ENCODE measurements at regions not wholly inside any gene's neighbourhood (a gene's known extent, or its start where the extent isn't known, plus 50 kb on each side); places are given as distances from the start of the nearest gene placed in this dataset.
A peak's percentile ranks its signal among the peaks of the same experiment; 100 is the strongest.

GRCh38 chr12:79508622-79509021 is 182.1 kb downstream of the PAWR start:
- FAIRE-seq = no peak
- no peaks in the 10 kb centered on the region for H3K36me3 ChIP-seq (replicated peaks in 1 of 2; ENCODE audit: control insufficient read depth in 1 of 2, insufficient read depth in 2 of 2, low read length in 2 of 2)
- no TSS peak for BruUV-seq (replicated peaks)
- TF ChIP-seq STAG1 (CRISPR knock-in tag; IDR thresholded peaks at IDR 0.05) (peak; percentile 49), ZNF180 (CRISPR knock-in tag; IDR thresholded peaks at IDR 0.05; ENCODE audit: borderline replicate concordance, low read depth) (no peak), CTCF (CRISPR knock-in tag; IDR thresholded peaks at IDR 0.05) (0 out of 2 replicates have a peak, but pooled peaks have one; percentile 21)
- no peak overlapping the region for H2AFZ ChIP-seq (ENCODE audit: low read length)
- DNase-seq (ENCODE audit: low spot score) = no peak
- ChIA-PET POLR2A (no interaction called here), CTCF (ENCODE audit: low intra/inter-chr PET ratio, low total read pairs) (interaction anchor here (0.7 kb wide), 1 partner anchor 229 kb away, joined by 3 read pairs; no protein-coding TSS in a partner anchor)
- 89% methylated on average over 2 of the region's 2 CpGs for WGBS (ENCODE audit: low lambda C conversion rate)
- no peak overlapping the region for H3K9ac ChIP-seq (ENCODE audit: insufficient read depth, low read depth, low read length)
- no peak overlapping the region for H3K4me2 ChIP-seq (ENCODE audit: low read depth, low read length)
- in situ Hi-C loops (cut with HindIII; ENCODE audit: extremely low pct_ligation_motif_present, low pct_unique_long_range_greater_than_20kb) (no loop called here), intact Hi-C loops (cut with micrococcal nuclease; ENCODE audit: unreplicated experiment) (no loop called here)
- no peaks in the 10 kb centered on the region for H3K79me2 ChIP-seq (ENCODE audit: insufficient read depth, low read length)
- H3K4me3 ChIP-seq (replicated peaks in 1 of 3; ENCODE audit: insufficient read depth in 1 of 3, low read depth in 2 of 3, low read length in 3 of 3) = no peak overlapping the region
- H3K4me1 ChIP-seq (ENCODE audit: insufficient read depth, low read length) = peaks cover 11% of the 10 kb centered on the region
- no peak for ATAC-seq
- H3K27ac ChIP-seq (ENCODE audit: extremely low read length, insufficient read depth, low read length) = no peak overlapping the region
- H3K9me3 ChIP-seq (ENCODE audit: low read length) = no peaks in the 10 kb centered on the region
- no peaks in the 10 kb centered on the region for H4K20me1 ChIP-seq (ENCODE audit: insufficient read depth, low read length)
- H3K27me3 ChIP-seq (ENCODE audit: control insufficient read depth in 1 of 2, insufficient read depth in 2 of 2, low read length in 2 of 2) = no peaks in the 10 kb centered on the region

All from HepG2 (cell line).